Lower leg skin (tissue), 4 donors: ENCODE measurements at regions not wholly inside any gene's neighbourhood (a gene's known extent, or its start where the extent isn't known, plus 50 kb on each side); places are given as distances from the start of the nearest gene placed in this dataset.
"Not testable (repeated sequence)": the region's sequence is repeated elsewhere in the genome, so short reads cannot be mapped to it uniquely, and the experiment has no call there.

Experiments
- DNase-seq, 2 donors: peaks; one replicate each; pipeline ENCODE4 v3.0.0-alpha.2; 2019; ENCODE audit warnings: low spot score in 2 of 2
- H3K4me3 ChIP-seq: fragments of 200-600 bp; sonication (generic); 2 replicates; pipeline ENCODE4 v1.5.1; 2017; ENCODE audit warnings: mild to moderate bottlenecking, low read depth; ENCODE audit not compliant: poor library complexity, severe bottlenecking
- POLR2A ChIP-seq, 2 donors: fragments of 450-650 bp; IDR thresholded peaks; one replicate each; pipeline ENCODE4 v1.6.1; 2016 to 2017; ENCODE audit warnings: antibody characterized with exemption in 2 of 2, mild to moderate bottlenecking in 1 of 2, moderate library complexity in 1 of 2
- WGBS, 2 donors: methylation state at CpG; one replicate each; pipeline ENCODE4 v1.1.5; 2018; 5-methylcytosine and 5-hydroxymethylcytosine counted together
- intact Hi-C: fragments of 100-400 bp; cut with DNase I; formaldehyde crosslinking; loops from one replicate; pipeline ENCODE4 v1.15.0; 2023; ENCODE audit warnings: low total_unique reads
- TF ChIP-seq, protein P1 (sequence below), 3 donors: fragments of 450-650 bp; IDR thresholded peaks; one replicate each; pipeline ENCODE4 v1.5.1; 2016; ENCODE audit warnings: antibody characterized with exemption in 3 of 3, mild to moderate bottlenecking in 3 of 3, moderate library complexity in 2 of 3

DNA sequence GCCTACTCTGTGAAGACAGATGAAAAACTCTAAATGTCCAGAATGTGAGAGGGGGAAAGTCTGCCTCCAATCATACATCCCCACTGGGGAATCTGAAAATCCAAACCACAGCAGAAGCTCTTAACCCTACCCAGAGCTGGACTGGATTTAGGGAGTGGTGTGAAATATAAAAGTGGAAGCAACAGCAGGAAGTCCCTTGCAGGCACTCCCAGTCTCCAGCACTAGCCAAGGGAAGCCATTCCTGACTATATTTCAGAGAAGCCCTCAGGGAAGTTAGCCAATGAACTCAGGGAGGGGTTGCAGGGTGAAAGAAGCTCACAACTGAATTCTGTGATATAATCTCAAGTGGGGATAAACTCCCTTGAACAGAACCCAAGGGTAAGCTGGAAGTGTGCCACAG, 51.5 kb downstream of the CRPPA start:
- intact Hi-C loops = no loop called here
- H3K4me3 ChIP-seq = no peak overlapping the region
- TF ChIP-seq, protein P1, sequence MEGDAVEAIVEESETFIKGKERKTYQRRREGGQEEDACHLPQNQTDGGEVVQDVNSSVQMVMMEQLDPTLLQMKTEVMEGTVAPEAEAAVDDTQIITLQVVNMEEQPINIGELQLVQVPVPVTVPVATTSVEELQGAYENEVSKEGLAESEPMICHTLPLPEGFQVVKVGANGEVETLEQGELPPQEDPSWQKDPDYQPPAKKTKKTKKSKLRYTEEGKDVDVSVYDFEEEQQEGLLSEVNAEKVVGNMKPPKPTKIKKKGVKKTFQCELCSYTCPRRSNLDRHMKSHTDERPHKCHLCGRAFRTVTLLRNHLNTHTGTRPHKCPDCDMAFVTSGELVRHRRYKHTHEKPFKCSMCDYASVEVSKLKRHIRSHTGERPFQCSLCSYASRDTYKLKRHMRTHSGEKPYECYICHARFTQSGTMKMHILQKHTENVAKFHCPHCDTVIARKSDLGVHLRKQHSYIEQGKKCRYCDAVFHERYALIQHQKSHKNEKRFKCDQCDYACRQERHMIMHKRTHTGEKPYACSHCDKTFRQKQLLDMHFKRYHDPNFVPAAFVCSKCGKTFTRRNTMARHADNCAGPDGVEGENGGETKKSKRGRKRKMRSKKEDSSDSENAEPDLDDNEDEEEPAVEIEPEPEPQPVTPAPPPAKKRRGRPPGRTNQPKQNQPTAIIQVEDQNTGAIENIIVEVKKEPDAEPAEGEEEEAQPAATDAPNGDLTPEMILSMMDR (IDR thresholded peaks at IDR 0.05) = no peak
- no peak for TF ChIP-seq POLR2A (IDR thresholded peaks at IDR 0.05)
- no peak for DNase-seq

DNA sequence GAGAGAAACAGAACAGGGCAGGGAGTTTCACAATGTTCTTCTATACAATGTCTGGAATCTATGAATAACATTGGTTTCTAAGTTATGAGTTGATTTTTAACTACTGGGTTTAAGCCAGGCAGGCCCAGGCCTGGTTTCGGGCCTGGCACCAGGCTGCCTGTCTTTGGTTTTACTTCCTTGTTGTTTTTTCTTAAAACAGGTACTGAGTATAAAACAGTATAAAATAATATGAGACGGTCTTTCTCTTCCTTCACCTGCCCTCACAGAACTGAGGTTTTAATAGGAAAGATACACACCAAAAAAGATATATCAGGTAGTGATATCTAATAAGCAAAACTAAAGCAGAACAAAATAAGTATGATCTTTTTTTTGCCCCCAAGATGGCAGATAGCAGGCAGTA, 52.0 kb downstream of the CRPPA start:
- intact Hi-C loops, H3K4me3 ChIP-seq, DNase-seq: not testable (repeated sequence)
- 82 to 87% methylated on average over 2 of the region's 2 CpGs for WGBS, 2 donors

DNA sequence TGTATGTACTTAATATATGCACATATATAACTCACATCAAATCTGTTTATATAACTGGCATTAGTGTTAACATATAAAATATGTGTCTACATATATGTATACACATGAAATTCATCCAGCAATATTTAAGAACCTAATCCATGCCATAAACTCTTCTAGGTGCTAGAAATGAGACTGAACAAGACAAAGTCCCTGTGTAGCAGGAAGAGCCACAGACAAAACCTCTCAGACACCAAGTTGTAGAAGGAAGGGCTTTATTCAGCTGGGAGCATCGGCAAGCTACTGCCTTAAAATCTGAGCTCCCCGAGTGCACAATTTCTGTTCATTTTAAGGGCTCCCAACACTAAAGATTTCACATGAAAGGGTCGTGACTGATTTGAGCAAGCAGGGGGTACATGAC, 52.5 kb downstream of the CRPPA start:
- no peak for TF ChIP-seq POLR2A (IDR thresholded peaks at IDR 0.05)
- TF ChIP-seq, protein P1 (IDR thresholded peaks at IDR 0.05) = no peak
- DNase-seq = no peak
- H3K4me3 ChIP-seq = no peak overlapping the region
- intact Hi-C loops = no loop called here
- WGBS, 2 donors = 92% methylated on average over 3 of the region's 3 CpGs

DNA sequence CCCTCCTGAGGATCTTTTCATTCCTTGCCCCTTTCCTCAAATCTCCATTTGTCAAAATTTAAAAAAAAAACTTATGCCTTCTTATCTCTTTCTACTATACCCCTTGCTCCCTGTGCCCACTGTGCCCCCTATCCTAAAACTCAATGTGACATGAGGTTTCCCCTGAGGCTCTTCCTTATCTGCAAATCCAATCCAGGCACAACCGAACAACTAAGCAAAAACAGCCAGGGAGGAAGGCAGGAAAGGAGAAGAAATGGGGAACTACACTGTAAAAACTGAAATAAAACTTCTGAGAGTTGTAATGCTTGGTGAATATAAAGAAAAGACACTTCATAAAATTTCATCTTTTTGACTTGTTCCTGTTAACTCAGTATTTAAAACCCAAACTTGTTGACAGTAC, 54.2 kb downstream of the CRPPA start:
- 49 to 51% methylated on average over 1 of the region's 1 CpG for WGBS, 2 donors
- TF ChIP-seq POLR2A (IDR thresholded peaks at IDR 0.05) = no peak
- TF ChIP-seq, protein P1 (IDR thresholded peaks at IDR 0.05) = no peak
- H3K4me3 ChIP-seq = no peak overlapping the region
- no peak for DNase-seq
- intact Hi-C loops = no loop called here

DNA sequence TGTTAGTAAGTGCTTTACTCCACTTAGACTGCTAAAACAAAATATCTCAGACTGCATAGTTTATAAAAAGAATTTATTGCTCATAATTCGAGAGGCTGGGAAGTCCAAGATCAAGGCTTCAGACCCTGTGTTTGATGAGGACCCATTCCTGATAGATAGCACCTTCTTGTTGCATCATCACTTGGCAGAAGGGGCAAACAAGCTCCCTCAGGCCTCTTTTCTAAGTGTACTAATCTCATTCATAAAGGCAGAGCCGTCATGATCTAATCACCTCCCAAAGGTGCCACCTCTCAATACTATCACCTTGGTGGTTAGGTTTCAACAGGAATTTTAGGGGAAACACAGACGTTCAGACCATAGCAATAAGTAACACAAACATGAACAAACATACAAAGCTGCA, 55.4 kb downstream of the CRPPA start:
- TF ChIP-seq, protein P1 (IDR thresholded peaks at IDR 0.05) = no peak
- TF ChIP-seq POLR2A (IDR thresholded peaks at IDR 0.05) = no peak
- DNase-seq = no peak
- no peak overlapping the region for H3K4me3 ChIP-seq
- WGBS, 2 donors = 75 to 80% methylated on average over 3 of the region's 3 CpGs
- intact Hi-C loops = no loop called here

DNA sequence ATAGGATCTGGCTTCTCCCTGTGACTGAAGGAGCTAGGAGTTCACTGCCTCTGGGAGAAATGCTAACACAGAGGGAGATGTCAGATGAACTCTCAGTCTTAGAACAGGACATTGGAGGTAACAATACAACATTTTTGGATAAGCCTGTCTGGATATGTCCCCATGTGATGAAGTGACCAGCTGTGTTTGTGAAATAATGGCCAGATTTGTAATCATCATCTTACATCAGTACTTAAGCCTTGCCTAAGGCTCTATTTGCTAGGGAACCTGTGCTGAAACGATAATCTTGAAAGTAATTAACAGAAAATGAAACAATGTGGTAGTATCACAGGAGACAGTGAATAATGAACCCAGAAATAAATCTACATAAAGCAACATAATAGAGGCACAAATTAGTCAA, 56.2 kb downstream of the CRPPA start:
- TF ChIP-seq, protein P1 (IDR thresholded peaks at IDR 0.05) = no peak
- no peak for TF ChIP-seq POLR2A (IDR thresholded peaks at IDR 0.05)
- H3K4me3 ChIP-seq = no peak overlapping the region
- WGBS, 2 donors = 46 to 61% methylated on average over 1 of the region's 1 CpG
- no peak for DNase-seq
- intact Hi-C loops = no loop called here
